GM12878 (cell line): ENCODE measurements at regions not wholly inside any gene's neighbourhood (a gene's known extent, or its start where the extent isn't known, plus 50 kb on each side); places are given as distances from the start of the nearest gene placed in this dataset.

Source experiments
- ATAC-seq: fragments of 200-7000 bp; cut with Tn5 transposase; 3 replicates; pipeline ENCODE4 v1.9.1; 2020; ENCODE audit warnings: mild to moderate bottlenecking, moderate library complexity
- BruUV-seq: library from RNA; stranded (reverse); fragments of 400-500 nt; replicated peaks from 2 replicates; lab custom pipeline; 2021; lab: Mats Ljungman, UMichigan
- CTCF ChIA-PET: fragments of 300-600 bp; sonication (Branson Sonifier 250); formaldehyde crosslinking; extraction: SDS; loops from one replicate; lab custom pipeline; 2021; ENCODE audit warnings: inconsistent platforms; lab: Yijun Ruan, JAX
- POLR2A ChIA-PET: fragments of 350-600 bp; formaldehyde crosslinking; extraction: SDS; loops from one replicate; lab custom pipeline; 2021; ENCODE audit warnings: inconsistent platforms; lab: Charles Lee
- RAD21 ChIA-PET: fragments of 300-600 bp; sonication (Branson Sonifier 250); formaldehyde crosslinking; loops from one replicate; lab custom pipeline; 2023; ENCODE audit warnings: antibody characterized with exemption; ENCODE audit not compliant: unreplicated experiment; lab: Charles Lee
- SMC1A ChIA-PET: fragments of 300-600 bp; sonication (Branson Sonifier 250); formaldehyde crosslinking; loops from one replicate; lab custom pipeline; 2023; ENCODE audit not compliant: unreplicated experiment, uncharacterized antibody; lab: Charles Lee
- DNase-seq: peaks from one replicate; pipeline ENCODE4 v3.0.0-alpha.2; 2011; ENCODE audit warnings: low read depth, low spot score
- FAIRE-seq: peaks from 3 replicates; lab custom pipeline; 2011; peaks lifted over from hg19 to GRCh38; lab: Jason Lieb, UNC
- H2AFZ ChIP-seq: 2 replicates; pipeline ENCODE4 v1.6.0; 2011; ENCODE audit warnings: low read depth, low read length, control low read depth; ENCODE audit not compliant: control insufficient read depth
- H3K27ac ChIP-seq: 2 replicates; pipeline ENCODE4 v1.5.1; 2011; ENCODE audit warnings: control low read depth; ENCODE audit not compliant: control insufficient read depth, insufficient read depth
- H3K27me3 ChIP-seq, 2 experiments: replicated peaks in 1 of 2; 2 replicates each; pipeline versions ENCODE4 v1.6.0 to v1.6.1; 2011; ENCODE audit warnings: low read length in 1 of 2; ENCODE audit not compliant: control insufficient read depth in 2 of 2, insufficient read depth in 2 of 2
- H3K36me3 ChIP-seq, 2 experiments: 2 replicates each; pipeline ENCODE4 v1.5.1; 2011; ENCODE audit warnings: low read length in 1 of 2; ENCODE audit not compliant: control insufficient read depth in 2 of 2, insufficient read depth in 2 of 2
- H3K4me1 ChIP-seq: 2 replicates; pipeline ENCODE4 v1.6.1; 2011; ENCODE audit warnings: mild to moderate bottlenecking, low read length, moderate library complexity, mixed read lengths; ENCODE audit not compliant: control insufficient read depth, insufficient read depth
- H3K4me2 ChIP-seq: 2 replicates; pipeline ENCODE4 v1.6.0; 2011; ENCODE audit warnings: control low read depth; ENCODE audit not compliant: control insufficient read depth, insufficient read depth
- H3K4me3 ChIP-seq: fragments of 200-600 bp; sonication (generic); 2 replicates; pipeline ENCODE4 v1.5.1; 2016
- H3K79me2 ChIP-seq: 2 replicates; pipeline ENCODE4 v1.6.0; 2011; ENCODE audit warnings: low read length; ENCODE audit not compliant: control insufficient read depth, insufficient read depth
- H3K9ac ChIP-seq: 2 replicates; pipeline ENCODE4 v1.8.0; 2011; ENCODE audit warnings: low read length, control low read depth, mixed read lengths; ENCODE audit not compliant: control insufficient read depth, insufficient read depth
- H3K9me3 ChIP-seq: replicated peaks from 3 replicates; pipeline ENCODE4 v1.5.1; 2011; ENCODE audit warnings: mild to moderate bottlenecking, low read length; ENCODE audit not compliant: control insufficient read depth, insufficient read depth
- H4K20me1 ChIP-seq: 2 replicates; pipeline ENCODE4 v1.6.0; 2011; ENCODE audit not compliant: control insufficient read depth, insufficient read depth
- CHD4 ChIP-seq: fragments of 200-600 bp; sonication (generic); IDR thresholded peaks from 2 replicates; pipeline ENCODE4 v1.6.1; 2016; ENCODE audit warnings: mild to moderate bottlenecking
- CREB1 ChIP-seq: IDR thresholded peaks from 2 replicates; pipeline ENCODE4 v1.6.1; 2012; ENCODE audit warnings: low read depth, mild to moderate bottlenecking, inconsistent platforms
- EED ChIP-seq: sonication (generic); IDR thresholded peaks from 2 replicates; pipeline ENCODE4 v1.6.1; 2016; ENCODE audit warnings: antibody characterized with exemption, low read depth
- ESRRA ChIP-seq: IDR thresholded peaks from 2 replicates; pipeline ENCODE4 v1.6.1; 2012; ENCODE audit warnings: mild to moderate bottlenecking, low read length, improper control_type of control experiment
- FOXM1 ChIP-seq: IDR thresholded peaks from 2 replicates; pipeline ENCODE4 v1.6.1; 2012; ENCODE audit warnings: low read depth, mild to moderate bottlenecking, inconsistent platforms, low read length, moderate library complexity
- HCFC1 ChIP-seq: fragments of 150-350 bp; IDR thresholded peaks from 2 replicates; pipeline ENCODE4 v1.6.1; 2014; ENCODE audit warnings: low read length
- IRF4 ChIP-seq: IDR thresholded peaks from 2 replicates; pipeline ENCODE4 v1.6.1; 2011; ENCODE audit warnings: low read depth, low read length
- NR2C1 ChIP-seq: fragments of 450-650 bp; IDR thresholded peaks from 2 replicates; pipeline ENCODE4 v1.6.1; 2017; ENCODE audit warnings: antibody characterized with exemption, mild to moderate bottlenecking, moderate library complexity
- NR2F1 ChIP-seq: fragments of 450-650 bp; conservative IDR thresholded peaks from 2 replicates; pipeline ENCODE4 v1.6.1; 2017; ENCODE audit warnings: mild to moderate bottlenecking
- SIX5 ChIP-seq: IDR thresholded peaks from 2 replicates; pipeline ENCODE4 v1.6.1; 2011; ENCODE audit warnings: mild to moderate bottlenecking, low read depth, low read length, moderate library complexity; ENCODE audit not compliant: severe bottlenecking
- SMAD1 ChIP-seq: fragments of 450-650 bp; IDR thresholded peaks from 2 replicates; pipeline ENCODE4 v1.6.1; 2018; ENCODE audit warnings: mild to moderate bottlenecking, low read depth; ENCODE audit not compliant: partially characterized antibody
- SREBF1 ChIP-seq: IDR thresholded peaks from 2 replicates; pipeline ENCODE4 v1.6.1; 2012; ENCODE audit warnings: mild to moderate bottlenecking, low read length
- TARDBP ChIP-seq: IDR thresholded peaks from 2 replicates; pipeline ENCODE4 v1.6.1; 2016; ENCODE audit warnings: borderline replicate concordance
- ZNF217 ChIP-seq: fragments of 450-650 bp; IDR thresholded peaks from 2 replicates; pipeline ENCODE4 v1.6.1; 2017; ENCODE audit warnings: antibody characterized with exemption, mild to moderate bottlenecking
- ZNF384 ChIP-seq: IDR thresholded peaks from 2 replicates; pipeline ENCODE4 v1.6.1; 2012; ENCODE audit warnings: low read depth, mild to moderate bottlenecking, low read length, improper control_type of control experiment, borderline replicate concordance
- ZNF622 ChIP-seq: fragments of 450-650 bp; IDR thresholded peaks from 2 replicates; pipeline ENCODE4 v1.6.1; 2017; ENCODE audit warnings: mild to moderate bottlenecking, inconsistent platforms
- WGBS: methylation state at CpG from one replicate; pipeline ENCODE4 v1.1.6; 2016; ENCODE audit warnings: low lambda C conversion rate; ENCODE audit not compliant: insufficient replicate concordance, insufficient coverage; ENCODE audit errors: missing lambda C conversion rate; 5-methylcytosine and 5-hydroxymethylcytosine counted together
- in situ Hi-C: fragments of 300-500 bp; cut with MboI; formaldehyde crosslinking; loops from 9 replicates; pipeline ENCODE4 v1.14.3; 2018; ENCODE audit warnings: mixed read lengths
- intact Hi-C: fragments of 100-400 bp; cut with micrococcal nuclease; formaldehyde crosslinking; loops from one replicate; pipeline ENCODE4 v1.14.2; 2022; ENCODE audit not compliant: unreplicated experiment
- TF ChIP-seq, protein P1 (sequence below): IDR thresholded peaks from 2 replicates; pipeline ENCODE4 v1.6.1; 2012; ENCODE audit warnings: improper control_type of control experiment, low read depth, low read length; ENCODE audit not compliant: insufficient replicate concordance
- TF ChIP-seq, protein P2 (sequence below): IDR thresholded peaks from 2 replicates; pipeline ENCODE4 v1.6.1; 2012; ENCODE audit warnings: low read depth, low read length, improper control_type of control experiment

DNA sequence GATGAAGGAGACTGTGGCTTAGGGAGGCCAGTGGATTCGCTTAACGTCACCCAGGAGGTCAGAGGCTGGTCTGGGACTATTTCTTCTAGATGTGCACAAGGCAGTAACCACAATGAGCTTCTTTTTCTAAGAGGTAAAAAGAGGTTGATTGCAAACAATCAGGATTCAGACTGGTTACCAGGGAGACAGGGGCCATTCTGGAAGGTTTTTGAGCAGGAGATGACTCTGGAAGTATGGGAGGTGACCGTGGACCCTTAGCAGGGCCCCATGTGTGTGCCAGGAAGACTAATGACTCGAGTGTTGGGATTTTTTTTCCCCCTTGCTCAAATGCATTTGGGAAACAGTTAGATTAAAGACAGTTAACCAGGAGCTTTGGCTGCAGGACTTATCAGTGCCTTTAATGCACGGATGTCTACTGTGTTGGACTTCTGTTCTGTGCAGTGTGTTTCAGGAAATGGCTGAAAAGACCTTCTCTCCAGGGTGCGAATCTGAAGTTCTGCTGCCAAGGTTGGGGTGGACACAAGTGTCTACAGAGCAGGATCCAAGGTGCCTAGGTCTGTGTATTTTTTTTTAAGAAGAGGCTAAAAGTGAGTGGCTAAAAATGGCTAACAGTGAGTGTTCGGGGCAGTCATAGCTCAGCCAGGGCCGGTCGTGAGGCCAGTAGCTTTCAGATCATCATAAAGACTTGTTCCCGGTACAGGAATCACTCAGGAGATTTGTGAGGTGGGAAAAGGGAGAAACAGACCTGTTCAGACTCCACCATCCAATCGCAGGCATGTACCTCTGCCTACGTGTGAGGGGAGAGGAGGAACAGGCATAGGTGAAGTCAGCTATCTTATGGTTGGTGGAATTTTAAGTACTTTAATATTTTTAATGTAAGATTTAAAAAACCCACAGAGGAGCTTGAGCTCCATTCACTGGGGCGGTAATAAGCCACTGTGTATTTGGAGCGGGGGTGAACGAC lies 82.3 kb upstream of the CIBAR2 start:
- Histone ChIP-seq H3K9ac (no peak overlapping the region), H3K27ac (no peak overlapping the region), H3K4me1 (no peaks in the 10 kb centered on the region), H2AFZ (no peak overlapping the region), H3K79me2 (no peaks in the 10 kb centered on the region), H3K4me3 (no peak overlapping the region), H3K36me3 (no peaks in the 10 kb centered on the region), H3K9me3 (no peaks in the 10 kb centered on the region), H3K27me3 (no peaks in the 10 kb centered on the region), H3K4me2 (no peak overlapping the region), H4K20me1 (no peaks in the 10 kb centered on the region)
- no peak for DNase-seq
- ChIA-PET POLR2A (no interaction called here), SMC1A (interaction anchor here (0.8 kb wide), 1 partner anchor 80 kb away, joined by 3 read pairs; no protein-coding TSS in a partner anchor), CTCF (interaction anchor here (0.6 to 0.9 kb wide), 2 partner anchors 80 to 575 kb away, joined by 3 read pairs; no protein-coding TSS in a partner anchor), RAD21 (interaction anchor here (0.6 kb wide), 1 partner anchor 30 kb away, joined by 3 read pairs; no protein-coding TSS in a partner anchor)
- FAIRE-seq = no peak
- in situ Hi-C loops = no loop called here
- no TSS peak for BruUV-seq
- 59% methylated on average over 15 of the region's 15 CpGs for WGBS
- intact Hi-C loops = no loop called here
- ATAC-seq = no peak
- TF ChIP-seq CHD4 (no peak), SIX5 (no peak), HCFC1 (no peak), ESRRA (no peak), ZNF622 (no peak), FOXM1 (no peak), CREB1 (no peak), ZNF217 (no peak), EED (no peak), ZNF384 (no peak), SREBF1 (no peak), NR2C1 (no peak), SMAD1 (no peak), IRF4 (no peak), TARDBP (no peak), NR2F1 (no peak)
- TF ChIP-seq, protein P1, sequence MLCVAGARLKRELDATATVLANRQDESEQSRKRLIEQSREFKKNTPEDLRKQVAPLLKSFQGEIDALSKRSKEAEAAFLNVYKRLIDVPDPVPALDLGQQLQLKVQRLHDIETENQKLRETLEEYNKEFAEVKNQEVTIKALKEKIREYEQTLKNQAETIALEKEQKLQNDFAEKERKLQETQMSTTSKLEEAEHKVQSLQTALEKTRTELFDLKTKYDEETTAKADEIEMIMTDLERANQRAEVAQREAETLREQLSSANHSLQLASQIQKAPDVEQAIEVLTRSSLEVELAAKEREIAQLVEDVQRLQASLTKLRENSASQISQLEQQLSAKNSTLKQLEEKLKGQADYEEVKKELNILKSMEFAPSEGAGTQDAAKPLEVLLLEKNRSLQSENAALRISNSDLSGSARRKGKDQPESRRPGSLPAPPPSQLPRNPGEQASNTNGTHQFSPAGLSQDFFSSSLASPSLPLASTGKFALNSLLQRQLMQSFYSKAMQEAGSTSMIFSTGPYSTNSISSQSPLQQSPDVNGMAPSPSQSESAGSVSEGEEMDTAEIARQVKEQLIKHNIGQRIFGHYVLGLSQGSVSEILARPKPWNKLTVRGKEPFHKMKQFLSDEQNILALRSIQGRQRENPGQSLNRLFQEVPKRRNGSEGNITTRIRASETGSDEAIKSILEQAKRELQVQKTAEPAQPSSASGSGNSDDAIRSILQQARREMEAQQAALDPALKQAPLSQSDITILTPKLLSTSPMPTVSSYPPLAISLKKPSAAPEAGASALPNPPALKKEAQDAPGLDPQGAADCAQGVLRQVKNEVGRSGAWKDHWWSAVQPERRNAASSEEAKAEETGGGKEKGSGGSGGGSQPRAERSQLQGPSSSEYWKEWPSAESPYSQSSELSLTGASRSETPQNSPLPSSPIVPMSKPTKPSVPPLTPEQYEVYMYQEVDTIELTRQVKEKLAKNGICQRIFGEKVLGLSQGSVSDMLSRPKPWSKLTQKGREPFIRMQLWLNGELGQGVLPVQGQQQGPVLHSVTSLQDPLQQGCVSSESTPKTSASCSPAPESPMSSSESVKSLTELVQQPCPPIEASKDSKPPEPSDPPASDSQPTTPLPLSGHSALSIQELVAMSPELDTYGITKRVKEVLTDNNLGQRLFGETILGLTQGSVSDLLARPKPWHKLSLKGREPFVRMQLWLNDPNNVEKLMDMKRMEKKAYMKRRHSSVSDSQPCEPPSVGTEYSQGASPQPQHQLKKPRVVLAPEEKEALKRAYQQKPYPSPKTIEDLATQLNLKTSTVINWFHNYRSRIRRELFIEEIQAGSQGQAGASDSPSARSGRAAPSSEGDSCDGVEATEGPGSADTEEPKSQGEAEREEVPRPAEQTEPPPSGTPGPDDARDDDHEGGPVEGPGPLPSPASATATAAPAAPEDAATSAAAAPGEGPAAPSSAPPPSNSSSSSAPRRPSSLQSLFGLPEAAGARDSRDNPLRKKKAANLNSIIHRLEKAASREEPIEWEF = no peak
- TF ChIP-seq, protein P2, sequence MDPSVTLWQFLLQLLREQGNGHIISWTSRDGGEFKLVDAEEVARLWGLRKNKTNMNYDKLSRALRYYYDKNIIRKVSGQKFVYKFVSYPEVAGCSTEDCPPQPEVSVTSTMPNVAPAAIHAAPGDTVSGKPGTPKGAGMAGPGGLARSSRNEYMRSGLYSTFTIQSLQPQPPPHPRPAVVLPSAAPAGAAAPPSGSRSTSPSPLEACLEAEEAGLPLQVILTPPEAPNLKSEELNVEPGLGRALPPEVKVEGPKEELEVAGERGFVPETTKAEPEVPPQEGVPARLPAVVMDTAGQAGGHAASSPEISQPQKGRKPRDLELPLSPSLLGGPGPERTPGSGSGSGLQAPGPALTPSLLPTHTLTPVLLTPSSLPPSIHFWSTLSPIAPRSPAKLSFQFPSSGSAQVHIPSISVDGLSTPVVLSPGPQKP = no peak
